Skeletal muscle cell (primary cell): ENCODE measurements at regions not wholly inside any gene's neighbourhood (a gene's known extent, or its start where the extent isn't known, plus 50 kb on each side); places are given as distances from the start of the nearest gene placed in this dataset.
A peak's percentile ranks its signal among the peaks of the same experiment; 100 is the strongest.
"Not testable (repeated sequence)": the region's sequence is repeated elsewhere in the genome, so short reads cannot be mapped to it uniquely, and the experiment has no call there.

ENCODE experiments used
- DNase-seq: peaks from one replicate; pipeline ENCODE4 v3.0.0-alpha.2; 2010; ENCODE audit warnings: low read depth
- H3K4me3 ChIP-seq: 2 replicates; pipeline ENCODE4 v1.5.1; 2011; ENCODE audit warnings: low read depth, mild to moderate bottlenecking, control low read depth, low read length, moderate library complexity

- no peak for DNase-seq
- no peak overlapping the region for H3K4me3 ChIP-seq
Observed at GRCh38 chr3:139113231-139113992, 68.7 kb upstream of the PRR23C start.

DNA sequence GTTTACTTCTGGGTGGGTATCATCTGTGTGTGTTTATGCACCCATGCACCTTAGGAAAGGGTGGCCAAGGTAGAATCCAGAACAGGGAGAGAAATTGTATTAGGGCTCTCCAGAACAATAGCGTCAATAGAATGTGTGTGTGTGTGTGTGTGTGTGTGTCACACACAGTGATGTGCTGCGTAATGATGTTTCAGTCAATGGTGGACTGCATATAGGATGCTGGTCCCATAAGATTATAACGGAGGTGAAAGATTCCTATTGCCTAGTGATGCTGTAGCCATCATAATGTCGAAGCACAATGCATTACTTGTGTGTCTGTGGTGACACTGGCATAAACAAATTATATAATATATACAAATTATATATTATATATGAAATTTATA lies 69.3 kb upstream of the PRR23C start:
- H3K4me3 ChIP-seq, result no peak overlapping the region
- DNase-seq, result no peak

DNA sequence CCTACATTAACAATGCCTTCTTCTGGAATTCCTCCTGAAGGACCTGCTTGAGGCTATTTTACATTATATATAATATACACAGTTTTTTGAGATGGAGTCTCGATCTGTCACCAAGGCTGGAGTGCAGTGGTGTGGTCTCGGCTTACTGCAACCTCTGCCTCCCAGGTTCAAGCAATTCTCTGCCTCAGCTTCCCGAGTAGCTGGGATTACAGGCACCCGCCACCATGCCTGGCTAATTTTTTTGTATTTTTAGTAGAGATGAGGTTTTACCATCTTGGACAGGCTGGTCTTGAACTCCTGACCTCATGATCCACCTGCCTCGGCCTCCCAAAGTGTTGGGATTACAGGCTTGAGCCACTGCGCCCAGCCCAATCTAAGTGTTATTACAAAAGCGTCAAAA lies 71.9 kb upstream of the PRR23C start:
- H3K4me3 ChIP-seq, DNase-seq: not testable (repeated sequence)

DNA sequence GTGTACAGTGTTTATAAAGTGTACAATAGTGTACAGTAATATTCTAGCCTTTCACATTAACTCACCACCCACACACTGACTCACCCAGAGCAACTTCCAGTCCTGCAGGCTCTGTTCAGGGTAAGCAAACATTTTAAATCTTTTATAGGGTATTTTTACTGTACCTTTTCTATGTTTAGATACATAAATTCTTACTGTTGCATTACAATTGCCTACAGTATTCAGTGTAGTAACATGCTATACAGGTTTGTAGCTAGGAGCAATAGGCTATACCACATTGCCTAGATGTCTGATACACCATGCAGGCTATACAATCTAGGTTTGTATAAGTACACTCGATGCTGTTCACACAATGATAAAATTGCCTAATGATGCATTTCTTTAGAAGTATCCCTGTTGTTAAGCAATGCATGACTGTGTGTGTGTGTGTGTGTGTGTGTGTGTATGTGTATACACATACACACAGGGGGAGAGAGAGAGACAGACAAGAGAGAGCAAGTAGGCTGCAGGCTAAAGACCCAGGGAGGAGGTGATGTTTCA lies 72.5 kb upstream of the PRR23C start:
- DNase-seq, result no peak
- no peak overlapping the region for H3K4me3 ChIP-seq

GRCh38 chr3:139117883-139118760 lies 73.4 kb upstream of the PRR23C start:
- no peak overlapping the region for H3K4me3 ChIP-seq
- DNase-seq, result no peak

- no peak for DNase-seq
- no peak overlapping the region for H3K4me3 ChIP-seq
Observed at GRCh38 chr3:139118835-139119234, 74.1 kb upstream of the PRR23C start.

GRCh38 chr3:139119331-139120025 lies 74.8 kb upstream of the PRR23C start:
- DNase-seq, result no peak
- no peak overlapping the region for H3K4me3 ChIP-seq

GRCh38 chr3:139120086-139121056 lies 75.7 kb upstream of the PRR23C start:
- H3K4me3 ChIP-seq, result no peak overlapping the region
- peak; percentile 93 for DNase-seq

DNA sequence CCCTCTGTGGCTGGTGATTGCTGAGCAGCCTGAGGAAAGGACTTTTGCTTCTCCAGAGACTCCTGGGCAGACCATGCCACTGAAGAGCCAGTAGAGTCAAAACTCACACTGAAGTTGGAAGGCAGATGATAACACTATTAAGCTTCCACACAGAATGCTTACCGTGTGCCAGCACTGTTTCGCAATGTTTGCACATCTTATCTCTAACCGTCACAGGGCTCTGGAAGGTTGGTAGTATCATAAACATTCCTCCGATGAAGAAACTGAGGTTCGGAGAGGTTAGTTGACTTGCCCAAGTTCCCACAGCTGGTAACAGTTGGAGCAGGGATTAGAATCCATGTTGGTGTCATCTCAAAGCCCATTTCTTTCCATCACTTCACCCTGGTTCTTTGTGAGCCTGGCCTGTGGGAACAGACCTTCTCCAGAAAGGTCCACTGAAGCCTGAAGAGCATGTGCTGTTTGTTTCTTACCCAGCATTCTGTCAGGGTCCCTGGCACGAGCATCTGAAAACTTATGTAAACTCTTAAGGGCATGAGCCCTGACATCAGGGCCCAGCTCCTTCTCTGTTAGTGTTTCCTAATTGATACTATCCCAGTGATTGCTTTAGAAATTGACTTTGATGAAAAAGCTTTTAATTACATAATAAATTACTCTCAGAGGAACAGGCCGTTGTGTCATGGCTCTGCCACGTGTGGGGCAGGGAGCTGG lies 77.0 kb upstream of the PRR23C start:
- DNase-seq, result no peak
- no peak overlapping the region for H3K4me3 ChIP-seq

DNA sequence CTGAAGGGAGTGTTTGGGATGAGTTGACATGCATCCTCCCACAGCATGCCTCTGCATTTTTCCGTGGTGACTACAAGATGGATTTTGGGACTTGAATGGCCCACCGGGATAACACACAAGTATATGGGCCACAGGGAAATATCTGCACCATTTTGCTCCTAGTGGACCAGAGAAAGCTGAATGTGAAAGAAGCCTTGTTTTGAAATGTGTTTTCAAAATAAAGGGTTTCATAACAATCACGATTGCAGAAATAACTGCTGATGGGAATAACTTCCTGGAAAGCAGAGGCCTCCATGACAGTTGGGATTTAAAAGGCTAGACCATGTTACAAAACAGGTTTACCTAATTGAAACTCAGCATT lies 77.5 kb upstream of the PRR23C start:
- DNase-seq, result no peak
- no peak overlapping the region for H3K4me3 ChIP-seq

- no peak overlapping the region for H3K4me3 ChIP-seq
- DNase-seq, result no peak
Observed at GRCh38 chr3:139122612-139123011, 77.9 kb upstream of the PRR23C start.

DNA sequence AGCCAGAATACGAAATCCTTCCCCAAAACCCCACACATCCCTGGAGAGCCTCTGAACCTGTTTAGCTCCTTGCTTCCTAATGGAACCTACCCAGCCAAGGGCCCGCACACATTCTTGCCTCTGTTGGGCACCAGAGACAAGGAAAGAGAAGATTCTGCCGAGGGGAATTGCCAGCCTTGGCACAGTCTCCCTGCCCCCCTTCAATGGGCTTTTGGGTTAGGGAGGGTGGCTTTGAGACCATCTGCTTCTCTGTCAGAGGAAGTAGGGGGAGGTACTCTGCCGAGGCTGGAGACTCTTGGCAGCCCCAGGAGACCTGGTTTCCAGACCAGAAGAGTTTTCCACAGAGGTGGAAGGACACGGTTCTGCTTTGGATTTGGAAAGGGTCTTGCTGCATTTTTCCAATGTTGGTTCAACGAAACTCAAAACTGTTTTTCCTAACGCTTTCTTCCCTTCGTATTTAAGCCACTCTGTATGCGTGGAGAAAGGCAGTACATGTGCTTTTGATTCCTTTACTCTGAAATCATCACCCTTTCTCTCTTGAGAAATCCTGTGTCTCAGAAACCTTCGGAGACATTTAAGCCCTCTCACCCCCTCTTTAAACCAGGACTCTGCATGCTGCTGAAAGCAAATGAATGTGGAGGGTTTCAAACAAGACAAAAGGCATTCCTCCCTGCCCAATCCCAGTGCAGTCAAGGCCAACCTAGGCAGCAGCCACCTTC lies 78.8 kb upstream of the PRR23C start:
- no peak for DNase-seq
- H3K4me3 ChIP-seq, result no peak overlapping the region

DNA sequence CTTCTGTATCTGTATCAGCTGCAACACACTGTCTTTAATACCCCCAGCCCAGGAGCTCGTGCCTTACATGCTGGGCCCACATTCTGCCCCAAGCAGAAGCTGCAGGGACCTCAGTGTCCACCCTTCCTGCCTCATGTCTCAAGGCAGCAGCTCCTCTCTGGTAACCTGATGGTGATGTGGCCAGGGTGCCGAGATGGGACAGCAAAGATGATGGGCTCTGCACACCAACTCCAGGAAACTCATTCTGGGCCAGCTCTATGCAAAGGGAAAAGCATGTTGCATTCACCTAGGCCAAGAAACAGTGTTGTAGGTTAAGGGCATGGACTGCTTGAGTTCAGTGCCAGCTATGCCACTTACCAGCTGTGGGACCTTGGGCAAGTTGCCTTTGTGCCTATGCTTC lies 79.5 kb upstream of the PRR23C start:
- DNase-seq, result no peak

GRCh38 chr3:139127101-139127500 lies 82.4 kb upstream of the PRR23C start:
- H3K4me3 ChIP-seq, result no peak overlapping the region
- DNase-seq, result peak; percentile 70

More for the DNA sequence above, 79.5 kb upstream of the PRR23C start:
- no peak overlapping the region for H3K4me3 ChIP-seq

GRCh38 chr3:139127629-139128028 lies 82.9 kb upstream of the PRR23C start:
- not testable (repeated sequence) for H3K4me3 ChIP-seq, DNase-seq

GRCh38 chr3:139128803-139129202 lies 84.1 kb upstream of the PRR23C start:
- H3K4me3 ChIP-seq, result no peak overlapping the region
- DNase-seq, result no peak

DNA sequence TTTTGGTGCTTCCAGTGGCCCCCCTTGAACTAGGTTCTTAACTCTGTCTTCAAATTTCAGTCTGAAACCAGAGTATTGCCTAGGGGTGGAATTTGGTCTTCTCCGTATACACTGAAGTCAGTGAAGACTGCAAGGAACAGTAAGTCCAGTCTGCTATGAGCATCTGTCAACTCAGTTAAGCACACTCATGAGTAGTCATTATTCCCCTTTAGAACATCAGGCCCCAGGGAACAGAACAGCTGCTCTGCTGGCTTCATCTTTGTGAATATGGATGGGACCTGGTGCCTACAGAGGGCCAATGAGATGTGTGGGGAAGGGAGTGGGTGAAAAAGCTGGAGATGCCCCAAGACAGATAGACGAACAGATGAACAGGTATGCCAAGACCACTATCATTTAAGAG lies 85.2 kb upstream of the PRR23C start:
- DNase-seq, result no peak
- H3K4me3 ChIP-seq, result no peak overlapping the region
